Adrenal gland (tissue), 9 donors: ENCODE measurements at regions not wholly inside any gene's neighbourhood (a gene's known extent, or its start where the extent isn't known, plus 50 kb on each side); places are given as distances from the start of the nearest gene placed in this dataset.

Experiments
- DNase-seq, 7 donors: peaks; one replicate each; pipeline ENCODE4 v3.0.0-alpha.2; 2019 to 2020
- H3K27ac ChIP-seq, 5 donors: fragments of 200-600 bp; sonication (generic) in 4 of 5; 1 replicate in 3 of 5; 2 replicates in 2 of 5; pipeline versions ENCODE4 v1.5.1 to v1.8.0; 2016 to 2020; ENCODE audit warnings: mild to moderate bottlenecking in 1 of 5
- H3K27me3 ChIP-seq: fragments of 200-600 bp; 2 replicates; pipeline ENCODE4 v1.8.0; 2021
- H3K36me3 ChIP-seq, 2 donors: fragments of 200-600 bp; replicated peaks in 1 of 2; 1 replicate in 1 of 2; 2 replicates in 1 of 2; pipeline versions ENCODE4 v1.5.1 to v1.8.0; 2018 to 2022
- H3K4me1 ChIP-seq, 2 donors: fragments of 200-600 bp; replicated peaks in 1 of 2; 1 replicate in 1 of 2; 2 replicates in 1 of 2; pipeline versions ENCODE4 v1.5.1 to v1.8.0; 2018 to 2021
- H3K4me3 ChIP-seq, 4 donors: fragments of 200-600 bp; sonication (generic) in 3 of 4; one replicate each; pipeline ENCODE4 v1.5.1; 2016 to 2018
- H3K9me3 ChIP-seq, 3 donors: fragments of 200-600 bp; sonication (generic) in 1 of 3; replicated peaks in 1 of 3; 1 replicate in 2 of 3; 2 replicates in 1 of 3; pipeline versions ENCODE4 v1.5.1 to v1.8.0; 2016 to 2021
- POLR2A ChIP-seq, 2 donors: fragments of 450-650 bp; IDR thresholded peaks; one replicate each; pipeline ENCODE4 v1.6.1; 2017; ENCODE audit warnings: antibody characterized with exemption in 2 of 2, mild to moderate bottlenecking in 2 of 2, moderate library complexity in 1 of 2
- WGBS, 4 donors: extraction: QIAGEN DNeasy Blood & Tissue Kit in 2 of 4; methylation state at CpG; one replicate each; pipeline versions ENCODE4 v1.1.5 to v1.1.7; 2013 to 2017; 5-methylcytosine and 5-hydroxymethylcytosine counted together
- intact Hi-C, 2 donors: fragments of 100-400 bp; cut with DNase I; formaldehyde crosslinking; loops; one replicate each; pipeline versions ENCODE4 v1.14.1 to v1.15.0; 2022 to 2023
- TF ChIP-seq, protein P1 (sequence below), 6 experiments: fragments of 450-650 bp in 4 of 6; fragments of 200-600 bp in 2 of 6; sonication (generic) in 1 of 6; IDR thresholded peaks; 1 replicate in 5 of 6; 2 replicates in 1 of 6; pipeline versions ENCODE4 v1.5.1 to v1.8.0; 2016 to 2021; ENCODE audit warnings: antibody characterized with exemption in 6 of 6, mild to moderate bottlenecking in 2 of 6, moderate library complexity in 1 of 6
- donor health status: healthy with polysubstance abuse.
- donor health status: Bipolar disorder and iron deficiency.
- donor health status: DM: yes; HTN: yes; CAD: no.
- donor health status: DM: no; HTN: no; CAD: no.
- donor health status: DM: no; HTN: no; CAD: no.

DNA sequence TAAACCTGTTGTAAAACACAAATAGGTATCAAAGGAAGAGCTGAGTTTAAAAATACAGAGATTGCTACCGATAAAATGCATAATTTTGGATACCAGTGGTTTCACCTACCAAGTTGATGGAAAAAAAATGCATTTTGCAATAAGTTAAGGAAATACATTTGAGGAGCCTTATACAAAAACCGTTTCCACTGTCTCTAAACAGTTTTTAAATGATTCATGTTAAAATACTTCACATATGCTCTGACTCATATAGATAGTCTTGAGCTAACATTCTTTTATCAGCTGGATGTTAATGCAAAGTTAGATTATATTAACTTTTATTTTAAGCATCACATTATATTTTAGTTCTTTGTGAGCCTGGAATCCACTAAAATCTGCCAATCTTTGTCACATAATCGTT, 50.6 kb upstream of the ANKRD17 start:
- Histone ChIP-seq H3K36me3 (no peaks in the 10 kb centered on the region), H3K27ac (no peak overlapping the region), H3K9me3 (no peaks in the 10 kb centered on the region), H3K4me3 (no peak overlapping the region), H3K27me3 (no peaks in the 10 kb centered on the region), H3K4me1 (no peaks in the 10 kb centered on the region)
- DNase-seq = no peak
- intact Hi-C loops = no loop called here
- TF ChIP-seq, protein P1, sequence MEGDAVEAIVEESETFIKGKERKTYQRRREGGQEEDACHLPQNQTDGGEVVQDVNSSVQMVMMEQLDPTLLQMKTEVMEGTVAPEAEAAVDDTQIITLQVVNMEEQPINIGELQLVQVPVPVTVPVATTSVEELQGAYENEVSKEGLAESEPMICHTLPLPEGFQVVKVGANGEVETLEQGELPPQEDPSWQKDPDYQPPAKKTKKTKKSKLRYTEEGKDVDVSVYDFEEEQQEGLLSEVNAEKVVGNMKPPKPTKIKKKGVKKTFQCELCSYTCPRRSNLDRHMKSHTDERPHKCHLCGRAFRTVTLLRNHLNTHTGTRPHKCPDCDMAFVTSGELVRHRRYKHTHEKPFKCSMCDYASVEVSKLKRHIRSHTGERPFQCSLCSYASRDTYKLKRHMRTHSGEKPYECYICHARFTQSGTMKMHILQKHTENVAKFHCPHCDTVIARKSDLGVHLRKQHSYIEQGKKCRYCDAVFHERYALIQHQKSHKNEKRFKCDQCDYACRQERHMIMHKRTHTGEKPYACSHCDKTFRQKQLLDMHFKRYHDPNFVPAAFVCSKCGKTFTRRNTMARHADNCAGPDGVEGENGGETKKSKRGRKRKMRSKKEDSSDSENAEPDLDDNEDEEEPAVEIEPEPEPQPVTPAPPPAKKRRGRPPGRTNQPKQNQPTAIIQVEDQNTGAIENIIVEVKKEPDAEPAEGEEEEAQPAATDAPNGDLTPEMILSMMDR (IDR thresholded peaks at IDR 0.05) = no peak
- TF ChIP-seq POLR2A (IDR thresholded peaks at IDR 0.05) = no peak
- WGBS, 4 donors = 73 to 81% (median 77%) methylated on average over 3 of the region's 3 CpGs
